Mesothelial cell of epicardium (in vitro differentiated cells): ENCODE measurements at regions not wholly inside any gene's neighbourhood (a gene's known extent, or its start where the extent isn't known, plus 50 kb on each side); places are given as distances from the start of the nearest gene placed in this dataset.

Experiments
- DNase-seq, 2 experiments: peaks; one replicate each; pipeline ENCODE4 v3.0.0; 2021; ENCODE audit warnings: low spot score in 2 of 2; ENCODE audit not compliant: unreplicated experiment in 2 of 2
- H3K27ac Mint-ChIP-seq: 2 replicates; pipeline ENCODE4 v1.8.0; 2021; ENCODE audit warnings: mixed read lengths
- H3K27me3 Mint-ChIP-seq: 2 replicates; pipeline ENCODE4 v1.8.0; 2021; ENCODE audit warnings: low read depth, mixed read lengths
- H3K36me3 Mint-ChIP-seq: 2 replicates; pipeline ENCODE4 v1.8.0; 2021; ENCODE audit warnings: mixed read lengths
- H3K4me1 Mint-ChIP-seq: 2 replicates; pipeline ENCODE4 v1.8.0; 2021; ENCODE audit warnings: mixed read lengths
- H3K4me3 Mint-ChIP-seq: 2 replicates; pipeline ENCODE4 v1.8.0; 2021; ENCODE audit warnings: mild to moderate bottlenecking, moderate library complexity, mixed read lengths
- H3K9me3 Mint-ChIP-seq: 2 replicates; pipeline ENCODE4 v1.8.0; 2021; ENCODE audit warnings: mixed read lengths
- CTCF ChIP-seq: fragments of 200-600 bp; sonication (generic); IDR thresholded peaks from one replicate; pipeline ENCODE4 v1.5.0; 2021; ENCODE audit warnings: antibody characterized with exemption; ENCODE audit not compliant: unreplicated experiment

DNA sequence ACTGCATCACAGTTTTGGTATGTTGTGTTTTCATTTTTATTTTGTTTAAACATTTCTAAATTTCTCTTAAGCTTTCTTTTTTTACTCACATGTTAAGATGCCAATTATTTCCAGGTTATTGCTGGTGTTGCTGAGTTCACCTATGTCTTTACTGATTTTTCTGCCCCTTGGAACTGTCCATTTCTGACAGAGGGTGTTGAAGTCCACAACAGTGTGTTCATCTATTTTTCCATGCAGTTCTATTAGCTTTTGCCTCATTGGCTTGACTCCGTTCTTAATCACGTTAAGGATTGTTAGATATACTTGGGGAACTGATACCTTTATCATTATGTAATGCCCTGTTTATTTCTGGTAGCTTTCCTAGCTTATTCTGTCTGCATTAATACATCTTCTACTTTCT lies 158.0 kb upstream of the TCERG1L start:
- no peaks in the 10 kb centered on the region for H3K36me3 Mint-ChIP-seq
- no peak overlapping the region for H3K4me3 Mint-ChIP-seq
- no peak for DNase-seq
- H3K4me1 Mint-ChIP-seq = no peaks in the 10 kb centered on the region
- H3K27ac Mint-ChIP-seq = no peak overlapping the region
- no peak for TF ChIP-seq CTCF
- H3K27me3 Mint-ChIP-seq = peaks cover 42% of the 10 kb centered on the region
- H3K9me3 Mint-ChIP-seq = no peaks in the 10 kb centered on the region

GRCh38 chr10:131473645-131474044 lies 162.1 kb upstream of the TCERG1L start:
- no peaks in the 10 kb centered on the region for H3K36me3 Mint-ChIP-seq
- H3K27ac Mint-ChIP-seq = no peak overlapping the region
- peaks cover 20% of the 10 kb centered on the region for H3K27me3 Mint-ChIP-seq
- no peaks in the 10 kb centered on the region for H3K9me3 Mint-ChIP-seq
- TF ChIP-seq CTCF = no peak
- H3K4me3 Mint-ChIP-seq = no peak overlapping the region
- H3K4me1 Mint-ChIP-seq = no peaks in the 10 kb centered on the region
- DNase-seq = no peak

GRCh38 chr10:131474416-131474815 lies 162.9 kb upstream of the TCERG1L start:
- H3K4me1 Mint-ChIP-seq = no peaks in the 10 kb centered on the region
- no peak for DNase-seq
- no peak for TF ChIP-seq CTCF
- H3K9me3 Mint-ChIP-seq = no peaks in the 10 kb centered on the region
- no peak overlapping the region for H3K27ac Mint-ChIP-seq
- H3K36me3 Mint-ChIP-seq = no peaks in the 10 kb centered on the region
- no peak overlapping the region for H3K4me3 Mint-ChIP-seq
- H3K27me3 Mint-ChIP-seq = peaks cover 20% of the 10 kb centered on the region

DNA sequence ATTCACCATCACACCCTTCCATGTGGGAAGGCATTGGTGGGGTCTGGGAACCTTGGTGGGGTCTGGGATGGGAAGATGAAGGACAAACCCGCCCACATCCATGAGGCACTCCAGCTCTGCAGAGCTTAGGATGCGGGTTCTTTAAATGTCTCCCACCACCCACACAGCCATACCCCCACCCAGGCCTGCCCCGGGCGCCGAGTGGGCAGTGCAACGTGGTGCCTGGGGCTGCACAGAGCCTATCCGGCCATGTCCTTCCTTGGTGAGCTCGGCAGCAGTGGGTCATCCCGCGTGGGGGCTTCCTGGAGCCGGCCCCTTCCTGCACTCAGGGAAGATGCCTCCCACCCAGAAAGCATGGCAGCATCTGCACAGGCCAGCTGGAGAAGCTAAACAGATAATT lies 163.5 kb upstream of the TCERG1L start:
- Mint-ChIP-seq H3K9me3 (no peaks in the 10 kb centered on the region), H3K27me3 (peaks cover 22% of the 10 kb centered on the region), H3K4me1 (no peaks in the 10 kb centered on the region), H3K4me3 (no peak overlapping the region), H3K27ac (no peak overlapping the region), H3K36me3 (no peaks in the 10 kb centered on the region)
- TF ChIP-seq CTCF = no peak
- no peak for DNase-seq

DNA sequence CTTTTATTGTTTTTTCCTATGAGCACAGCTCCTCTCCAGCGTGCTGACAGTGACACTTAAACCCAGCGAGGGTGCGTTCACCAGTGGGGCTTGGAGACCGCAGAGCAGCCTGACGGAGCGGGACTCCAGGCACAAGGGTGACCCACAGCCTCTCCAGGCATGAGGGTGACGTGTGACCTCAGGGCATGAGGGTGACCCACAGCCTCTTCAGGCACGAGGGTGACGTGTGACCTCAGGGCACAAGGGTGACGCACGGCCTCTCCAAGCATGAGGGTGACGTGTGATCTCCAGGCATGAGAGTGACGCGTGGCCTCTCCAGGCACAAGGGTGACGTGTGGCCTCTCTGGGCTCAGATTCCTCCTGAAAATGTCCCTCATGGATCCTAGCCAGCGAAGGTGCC lies 164.3 kb upstream of the TCERG1L start:
- no peaks in the 10 kb centered on the region for H3K4me1 Mint-ChIP-seq
- peaks cover 24% of the 10 kb centered on the region for H3K27me3 Mint-ChIP-seq
- no peak for TF ChIP-seq CTCF
- no peaks in the 10 kb centered on the region for H3K9me3 Mint-ChIP-seq
- no peak overlapping the region for H3K4me3 Mint-ChIP-seq
- H3K36me3 Mint-ChIP-seq = no peaks in the 10 kb centered on the region
- H3K27ac Mint-ChIP-seq = no peak overlapping the region
- DNase-seq = no peak

- peaks cover 18% of the 10 kb centered on the region for H3K27me3 Mint-ChIP-seq
- TF ChIP-seq CTCF = no peak
- DNase-seq = no peak
- H3K4me1 Mint-ChIP-seq = no peaks in the 10 kb centered on the region
- H3K36me3 Mint-ChIP-seq = no peaks in the 10 kb centered on the region
- no peak overlapping the region for H3K27ac Mint-ChIP-seq
- no peak overlapping the region for H3K4me3 Mint-ChIP-seq
- H3K9me3 Mint-ChIP-seq = no peaks in the 10 kb centered on the region
These were observed 166.1 kb upstream of the TCERG1L start for GRCh38 chr10:131477457-131478121.
